Midbrain (tissue), 1 donor: ENCODE measurements at regions not wholly inside any gene's neighbourhood (a gene's known extent, or its start where the extent isn't known, plus 50 kb on each side); places are given as distances from the start of the nearest gene placed in this dataset.
"Not testable (repeated sequence)": the region's sequence is repeated elsewhere in the genome, so short reads cannot be mapped to it uniquely, and the experiment has no call there.

Source experiments
- DNase-seq: peaks from one replicate; lab custom pipeline; 2025; lab: John Stamatoyannopoulos, UW

GRCh38 chr15:29550834-29551465 lies 271.3 kb downstream of the TJP1 start:
- DNase-seq = no peak

GRCh38 chr15:29548006-29548405 lies 274.3 kb downstream of the TJP1 start:
- DNase-seq = no peak

GRCh38 chr15:29544513-29545128 lies 275.0 kb upstream of the NSMCE3 start:
- DNase-seq = no peak

GRCh38 chr15:29542994-29543393 lies 273.4 kb upstream of the NSMCE3 start:
- no peak for DNase-seq

GRCh38 chr15:29541309-29541708 lies 271.7 kb upstream of the NSMCE3 start:
- DNase-seq = no peak

- no peak for DNase-seq
These were observed 270.9 kb upstream of the NSMCE3 start for GRCh38 chr15:29540479-29540878.

GRCh38 chr15:29539736-29540135 lies 270.1 kb upstream of the NSMCE3 start:
- DNase-seq = no peak

- DNase-seq = no peak
These were observed 268.4 kb upstream of the NSMCE3 start for GRCh38 chr15:29538044-29538443.

GRCh38 chr15:29535952-29536351 lies 266.3 kb upstream of the NSMCE3 start:
- no peak for DNase-seq

- DNase-seq = no peak
These were observed 264.8 kb upstream of the NSMCE3 start for GRCh38 chr15:29534378-29534777.

- DNase-seq = no peak
These were observed 264.0 kb upstream of the NSMCE3 start for GRCh38 chr15:29533647-29534046.

GRCh38 chr15:29532296-29532695 lies 262.7 kb upstream of the NSMCE3 start:
- DNase-seq = no peak

- no peak for DNase-seq
These were observed 261.3 kb upstream of the NSMCE3 start for GRCh38 chr15:29530966-29531365.

- DNase-seq = no peak
These were observed 259.4 kb upstream of the NSMCE3 start for GRCh38 chr15:29529043-29529442.

GRCh38 chr15:29528276-29528675 lies 258.7 kb upstream of the NSMCE3 start:
- DNase-seq = no peak

GRCh38 chr15:29526802-29527201 lies 257.2 kb upstream of the NSMCE3 start:
- no peak for DNase-seq

- no peak for DNase-seq
These were observed 253.0 kb upstream of the NSMCE3 start for GRCh38 chr15:29522373-29523276.

GRCh38 chr15:29518442-29518841 lies 248.8 kb upstream of the NSMCE3 start:
- no peak for DNase-seq

GRCh38 chr15:29517829-29518228 lies 248.2 kb upstream of the NSMCE3 start:
- DNase-seq = no peak

- no peak for DNase-seq
These were observed 247.3 kb upstream of the NSMCE3 start for GRCh38 chr15:29516929-29517328.

GRCh38 chr15:29514926-29515325 lies 245.3 kb upstream of the NSMCE3 start:
- DNase-seq = no peak

- no peak for DNase-seq
These were observed 242.0 kb upstream of the NSMCE3 start for GRCh38 chr15:29511663-29512062.

GRCh38 chr15:29505535-29505934 lies 235.9 kb upstream of the NSMCE3 start:
- not testable (repeated sequence) for DNase-seq
